Hepatocyte (in vitro differentiated cells): ENCODE measurements at regions not wholly inside any gene's neighbourhood (a gene's known extent, or its start where the extent isn't known, plus 50 kb on each side); places are given as distances from the start of the nearest gene placed in this dataset.

Experiments used
- DNase-seq: peaks from one replicate; pipeline ENCODE4 v3.0.0-alpha.2; 2016; ENCODE audit warnings: low spot score
- H2AFZ ChIP-seq: fragments of 200-600 bp; sonication (generic); 2 replicates; pipeline ENCODE4 v1.6.0; 2016; ENCODE audit warnings: antibody characterized with exemption, mild to moderate bottlenecking
- H3K27ac ChIP-seq: fragments of 200-600 bp; sonication (generic); 2 replicates; pipeline ENCODE4 v1.5.1; 2016; ENCODE audit warnings: mild to moderate bottlenecking
- H3K27me3 ChIP-seq: fragments of 200-600 bp; sonication (generic); 2 replicates; pipeline ENCODE4 v1.6.1; 2016
- H3K36me3 ChIP-seq: fragments of 200-600 bp; sonication (generic); replicated peaks from 2 replicates; pipeline ENCODE4 v1.5.1; 2016; ENCODE audit warnings: low read depth; ENCODE audit not compliant: insufficient read depth
- H3K4me1 ChIP-seq: fragments of 200-600 bp; sonication (generic); 2 replicates; pipeline ENCODE4 v1.5.1; 2016; ENCODE audit warnings: mild to moderate bottlenecking, moderate library complexity; ENCODE audit not compliant: insufficient read depth
- H3K4me2 ChIP-seq: fragments of 200-600 bp; sonication (generic); 2 replicates; pipeline ENCODE4 v1.6.0; 2016
- H3K4me3 ChIP-seq: fragments of 200-600 bp; sonication (generic); 2 replicates; pipeline ENCODE4 v1.5.1; 2016; ENCODE audit warnings: mild to moderate bottlenecking
- H3K79me2 ChIP-seq: fragments of 200-600 bp; sonication (generic); 2 replicates; pipeline ENCODE4 v1.6.0; 2017; ENCODE audit warnings: mild to moderate bottlenecking
- H3K9me2 ChIP-seq: fragments of 200-600 bp; sonication (generic); replicated peaks from 2 replicates; pipeline ENCODE4 v1.6.0; 2017; ENCODE audit warnings: mild to moderate bottlenecking; ENCODE audit not compliant: insufficient read depth
- H3K9me3 ChIP-seq: fragments of 200-600 bp; sonication (generic); 2 replicates; pipeline ENCODE4 v1.5.1; 2016; ENCODE audit warnings: low read depth, mild to moderate bottlenecking
- H4K20me1 ChIP-seq: fragments of 200-600 bp; sonication (generic); 2 replicates; pipeline ENCODE4 v1.6.0; 2016; ENCODE audit warnings: mild to moderate bottlenecking; ENCODE audit not compliant: insufficient read depth, poor library complexity, severe bottlenecking
- CTCF ChIP-seq: fragments of 200-600 bp; sonication (generic); IDR thresholded peaks from 2 replicates; pipeline ENCODE4 v1.5.1; 2016; ENCODE audit warnings: antibody characterized with exemption, mild to moderate bottlenecking; ENCODE audit not compliant: poor library complexity
- EZH2 ChIP-seq: fragments of 200-600 bp; sonication (generic); IDR thresholded peaks from 2 replicates; pipeline ENCODE4 v1.6.1; 2016; ENCODE audit warnings: antibody characterized with exemption, mild to moderate bottlenecking, borderline replicate concordance
- EZH2phosphoT487 ChIP-seq: fragments of 200-600 bp; sonication (generic); IDR thresholded peaks from one replicate; pipeline ENCODE4 v1.6.1; 2018; ENCODE audit warnings: antibody characterized with exemption, mild to moderate bottlenecking, low read depth, moderate library complexity; ENCODE audit not compliant: unreplicated experiment, severe bottlenecking
- WGBS: methylation state at CpG from one replicate; pipeline ENCODE4 v1.1.6; 2016; ENCODE audit warnings: low lambda C conversion rate; ENCODE audit errors: missing lambda C conversion rate; 5-methylcytosine and 5-hydroxymethylcytosine counted together

GRCh38 chr5:86881493-86882090 lies 263.9 kb downstream of the COX7C start:
- Histone ChIP-seq H3K36me3 (no peaks in the 10 kb centered on the region), H3K4me3 (no peak overlapping the region), H3K27ac (no peak overlapping the region), H4K20me1 (no peaks in the 10 kb centered on the region), H3K4me2 (no peak overlapping the region), H3K79me2 (no peaks in the 10 kb centered on the region), H3K9me2 (no peaks in the 10 kb centered on the region), H3K4me1 (no peaks in the 10 kb centered on the region), H3K9me3 (no peaks in the 10 kb centered on the region), H2AFZ (no peak overlapping the region), H3K27me3 (no peaks in the 10 kb centered on the region)
- 92% methylated on average over 1 of the region's 1 CpG for WGBS
- no peak for DNase-seq
- TF ChIP-seq EZH2 (no peak), CTCF (no peak), EZH2phosphoT487 (no peak)

GRCh38 chr5:86884608-86885007 lies 266.9 kb downstream of the COX7C start:
- Histone ChIP-seq H3K9me2 (no peaks in the 10 kb centered on the region), H3K27me3 (no peaks in the 10 kb centered on the region), H3K36me3 (no peaks in the 10 kb centered on the region), H2AFZ (no peak overlapping the region), H3K27ac (no peak overlapping the region), H3K79me2 (no peaks in the 10 kb centered on the region), H3K4me1 (no peaks in the 10 kb centered on the region), H3K9me3 (no peaks in the 10 kb centered on the region), H4K20me1 (no peaks in the 10 kb centered on the region), H3K4me3 (no peak overlapping the region), H3K4me2 (no peak overlapping the region)
- WGBS, result 98% methylated on average over 16 of the region's 16 CpGs
- TF ChIP-seq EZH2phosphoT487, result no peak
- no peak for TF ChIP-seq EZH2
- TF ChIP-seq CTCF, result no peak
- no peak for DNase-seq

- 94% methylated on average over 2 of the region's 2 CpGs for WGBS
- Histone ChIP-seq H3K9me3 (no peaks in the 10 kb centered on the region), H3K4me3 (no peak overlapping the region), H3K36me3 (no peaks in the 10 kb centered on the region), H3K4me1 (no peaks in the 10 kb centered on the region), H3K79me2 (no peaks in the 10 kb centered on the region), H4K20me1 (no peaks in the 10 kb centered on the region), H3K27me3 (no peaks in the 10 kb centered on the region), H3K4me2 (no peak overlapping the region), H3K9me2 (no peaks in the 10 kb centered on the region), H3K27ac (no peak overlapping the region), H2AFZ (no peak overlapping the region)
- TF ChIP-seq CTCF, result no peak
- TF ChIP-seq EZH2, result no peak
- no peak for TF ChIP-seq EZH2phosphoT487
- no peak for DNase-seq
Observed at GRCh38 chr5:86885011-86885410, 267.3 kb downstream of the COX7C start.
